Stimulated activated CD8-positive, alpha-beta memory T cell treated with anti-CD3 and anti-CD28 coated beads, Interleukin-15, amount 100 ng/mL, for 48 hours (primary cell): ENCODE measurements at regions not wholly inside any gene's neighbourhood (a gene's known extent, or its start where the extent isn't known, plus 50 kb on each side); places are given as distances from the start of the nearest gene placed in this dataset.

Experiments
- DNase-seq, 2 donors: peaks; one replicate each; pipeline ENCODE4 v3.0.0-alpha.2; 2020; ENCODE audit warnings: low read depth in 2 of 2

DNA sequence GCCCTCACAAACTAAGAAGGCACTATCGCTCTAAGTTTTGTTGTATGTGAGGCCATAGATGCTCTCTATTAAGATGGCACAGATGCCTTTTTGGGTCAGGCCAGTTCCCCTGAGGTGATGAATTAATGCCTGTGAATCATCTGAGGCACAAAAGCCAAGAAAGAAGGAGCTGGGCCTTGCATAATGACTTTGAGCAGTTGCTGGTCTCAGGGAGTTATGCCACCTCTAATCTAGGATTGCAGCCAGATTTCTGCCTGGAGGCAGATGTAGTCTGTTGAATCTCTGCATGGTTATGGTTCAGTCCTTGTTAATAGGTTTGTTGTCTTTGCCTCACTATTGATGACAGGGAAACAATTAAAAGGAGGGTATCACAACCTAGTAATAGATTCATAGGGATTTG is 168.1 kb upstream of the CHRM3 start:
- no peak for DNase-seq

DNA sequence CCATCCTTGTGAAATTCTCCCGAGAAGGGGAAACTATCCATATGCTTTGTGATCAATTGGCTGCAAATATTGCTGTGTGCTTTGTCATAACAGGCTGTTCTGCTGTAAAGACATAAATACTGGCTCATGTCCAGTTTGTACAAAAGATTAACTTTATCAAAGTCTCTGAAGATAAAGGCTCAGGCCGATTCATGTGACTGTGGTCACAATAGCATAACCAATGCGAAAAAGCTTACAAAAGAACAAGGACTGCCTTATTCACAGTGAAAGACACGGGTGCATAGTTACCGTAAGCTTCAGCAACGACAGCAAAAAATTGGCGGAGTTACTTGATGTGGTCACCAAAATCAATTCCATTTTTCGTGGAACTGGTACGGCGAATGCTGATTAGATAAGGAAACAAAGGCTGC is 173.6 kb upstream of the CHRM3 start:
- DNase-seq = no peak

DNA sequence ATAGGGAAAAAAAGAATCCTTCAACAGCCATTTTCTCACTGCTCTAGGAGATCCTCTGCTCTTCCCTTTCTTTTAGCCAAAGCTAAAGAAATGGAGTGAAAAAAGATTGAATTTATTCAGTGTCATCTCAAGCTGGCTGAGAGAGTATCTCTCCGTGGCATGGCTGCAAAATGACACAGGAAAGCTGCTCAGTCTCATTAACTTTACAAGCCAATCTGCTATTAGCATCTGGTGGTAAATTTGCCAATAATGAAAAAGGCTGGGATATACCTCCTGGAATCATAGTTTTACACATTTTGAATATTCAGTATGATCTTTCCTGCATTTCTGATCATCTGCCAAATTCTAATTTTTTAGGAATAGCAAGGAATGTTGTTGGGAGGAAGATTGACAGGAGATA is 176.8 kb upstream of the CHRM3 start:
- no peak for DNase-seq

DNA sequence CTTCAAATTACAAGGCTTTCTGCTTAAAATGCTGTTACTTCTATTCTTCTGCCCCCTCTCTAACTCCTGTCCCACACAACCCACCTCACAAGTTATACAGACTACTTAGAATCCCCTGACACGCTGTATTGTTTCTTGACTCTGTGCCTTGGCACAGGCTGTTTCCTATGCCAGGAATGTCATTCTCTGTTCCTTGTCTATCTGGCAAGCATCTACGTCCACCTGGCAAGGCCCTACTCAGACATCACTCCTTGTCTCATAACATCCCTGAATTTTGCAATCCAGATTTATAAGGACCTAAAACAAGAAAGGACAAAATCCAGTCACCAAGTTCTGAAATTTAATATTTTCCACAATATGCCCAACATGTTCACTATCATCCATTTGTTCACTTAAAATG is 182.0 kb upstream of the CHRM3 start:
- no peak for DNase-seq

DNA sequence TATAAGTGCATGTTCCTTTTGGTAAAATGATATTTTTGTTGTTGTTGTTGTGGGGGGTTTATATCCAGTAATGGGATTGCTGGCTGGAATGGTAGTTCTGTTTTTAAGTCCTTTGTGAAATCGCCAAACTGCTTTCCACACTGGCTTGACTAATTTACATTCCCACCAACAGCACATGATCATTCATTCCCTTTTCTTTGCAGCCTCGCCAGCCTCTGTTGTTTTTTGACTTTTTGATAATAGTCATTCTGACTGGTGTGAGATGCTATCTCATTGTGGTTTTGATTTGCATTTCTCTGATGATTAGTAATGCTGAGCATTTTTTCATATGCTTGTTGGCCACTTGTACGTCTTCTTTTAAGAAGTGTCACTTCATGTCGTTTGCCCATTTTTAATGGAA is 188.5 kb upstream of the CHRM3 start:
- no peak for DNase-seq

DNA sequence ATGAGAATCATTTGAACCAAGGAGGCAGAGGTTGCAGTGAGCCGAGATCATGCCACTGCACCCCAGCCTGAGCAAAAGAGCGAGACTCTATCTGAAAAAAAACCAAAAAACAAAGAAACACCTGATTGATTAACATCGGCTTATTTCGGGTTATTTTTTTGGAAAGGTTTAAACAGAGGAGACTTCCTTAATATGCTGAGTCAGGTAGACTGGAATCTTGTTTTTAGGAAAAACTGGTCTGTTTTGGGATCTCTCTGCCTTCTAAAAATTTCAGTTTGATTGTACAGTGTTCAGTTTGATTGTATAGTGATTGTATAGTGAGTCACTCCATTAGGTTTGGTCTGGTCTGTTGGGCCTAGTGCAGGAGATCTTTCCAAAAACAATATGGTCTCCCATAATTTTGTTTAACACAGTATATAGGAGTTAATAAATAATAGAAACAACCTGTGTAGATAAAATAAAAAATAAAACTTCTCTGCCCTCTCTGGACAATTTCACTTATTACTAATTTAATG is 196.3 kb upstream of the CHRM3 start:
- DNase-seq = no peak

DNA sequence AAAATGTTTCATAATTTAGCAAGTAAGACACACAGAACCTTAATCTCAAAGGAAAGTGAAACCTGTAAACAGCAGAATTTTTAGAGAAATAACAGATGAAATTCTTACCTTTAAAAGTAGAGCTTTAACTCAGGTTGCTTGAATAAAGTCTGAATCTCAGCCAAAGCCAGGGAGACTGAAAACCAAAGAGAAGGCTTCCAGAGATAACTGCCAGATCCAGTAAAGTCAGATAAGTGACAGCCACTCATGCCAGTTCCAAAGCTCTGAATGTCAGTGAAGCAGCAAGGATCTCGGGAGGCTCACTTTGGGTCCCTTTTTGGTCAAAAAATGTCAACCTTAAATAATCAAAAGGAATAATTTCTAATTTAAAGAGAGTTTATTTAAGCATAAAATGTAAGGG is 199.9 kb upstream of the CHRM3 start:
- no peak for DNase-seq

DNA sequence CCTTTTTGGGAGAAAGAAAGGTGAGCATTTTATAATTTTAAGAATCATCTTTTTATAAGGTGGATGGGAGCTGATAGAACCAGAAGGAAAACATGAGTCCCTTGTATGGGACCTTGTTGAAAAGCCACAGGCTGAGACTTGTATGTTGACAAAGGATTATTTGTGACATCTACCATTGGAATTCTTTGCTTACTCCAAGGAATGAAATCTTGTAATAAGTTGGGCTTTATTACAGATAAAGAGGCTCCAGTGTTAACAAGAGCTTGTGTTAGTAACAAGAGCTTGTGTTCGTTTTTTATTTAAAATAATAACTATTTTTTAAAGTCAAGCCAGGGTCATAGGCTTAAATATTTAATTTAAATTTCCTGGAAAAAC is 201.1 kb upstream of the CHRM3 start:
- no peak for DNase-seq

DNA sequence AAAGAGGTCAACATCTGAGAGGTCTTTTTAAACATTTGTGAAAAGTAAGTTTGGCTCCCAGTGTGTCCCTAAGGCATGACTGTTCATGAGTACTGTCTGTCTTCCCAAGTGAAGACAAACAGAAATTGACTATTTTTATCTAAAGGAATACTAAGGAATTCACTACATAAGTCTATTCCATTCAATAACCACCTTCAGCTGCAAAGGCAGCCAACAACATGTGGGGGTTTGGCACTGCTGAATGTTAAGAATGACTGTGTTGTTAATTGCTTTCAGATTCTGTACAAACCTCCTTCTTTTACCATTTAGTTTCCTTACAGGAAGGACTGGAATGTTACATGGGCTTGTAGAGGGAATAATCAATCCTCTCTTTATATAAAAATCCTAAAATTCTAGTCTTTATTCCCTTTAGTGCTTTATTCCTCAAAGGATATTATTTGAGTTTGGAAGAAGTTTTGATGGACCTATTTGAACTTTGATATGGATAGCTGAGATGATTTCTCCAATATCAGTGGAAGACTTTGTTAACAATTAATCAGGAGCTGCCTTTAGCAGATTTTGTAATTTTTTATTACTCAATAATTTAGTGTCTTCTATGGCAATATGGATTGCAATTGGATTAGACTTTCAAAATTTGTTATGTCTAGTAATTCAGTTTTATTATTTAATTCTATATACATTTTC is 201.7 kb upstream of the CHRM3 start:
- DNase-seq = no peak

- DNase-seq = no peak
These were observed 207.4 kb upstream of the CHRM3 start for GRCh38 chr1:239178961-239179360.

DNA sequence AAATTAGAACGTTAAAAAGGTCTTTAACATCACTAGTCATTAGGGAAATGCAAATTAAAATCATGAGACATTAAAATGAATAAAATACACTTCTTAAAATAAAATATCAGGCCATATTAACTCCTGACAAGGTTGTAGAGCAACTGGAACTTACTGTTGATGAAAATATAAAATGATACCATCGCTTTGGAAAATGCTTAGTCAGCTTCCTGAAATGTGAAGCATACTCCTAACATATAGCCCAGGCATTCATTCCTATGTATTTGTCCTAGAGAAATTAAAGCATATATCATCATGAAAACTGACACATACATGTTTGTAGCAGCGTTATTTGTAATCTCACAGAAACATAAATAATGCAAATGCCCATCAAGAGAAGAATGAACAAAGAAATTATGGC is 211.5 kb upstream of the CHRM3 start:
- DNase-seq = no peak

- no peak for DNase-seq
These were observed 215.5 kb upstream of the CHRM3 start for GRCh38 chr1:239170828-239171227.

- no peak for DNase-seq
These were observed 217.1 kb upstream of the CHRM3 start for GRCh38 chr1:239169276-239169675.

DNA sequence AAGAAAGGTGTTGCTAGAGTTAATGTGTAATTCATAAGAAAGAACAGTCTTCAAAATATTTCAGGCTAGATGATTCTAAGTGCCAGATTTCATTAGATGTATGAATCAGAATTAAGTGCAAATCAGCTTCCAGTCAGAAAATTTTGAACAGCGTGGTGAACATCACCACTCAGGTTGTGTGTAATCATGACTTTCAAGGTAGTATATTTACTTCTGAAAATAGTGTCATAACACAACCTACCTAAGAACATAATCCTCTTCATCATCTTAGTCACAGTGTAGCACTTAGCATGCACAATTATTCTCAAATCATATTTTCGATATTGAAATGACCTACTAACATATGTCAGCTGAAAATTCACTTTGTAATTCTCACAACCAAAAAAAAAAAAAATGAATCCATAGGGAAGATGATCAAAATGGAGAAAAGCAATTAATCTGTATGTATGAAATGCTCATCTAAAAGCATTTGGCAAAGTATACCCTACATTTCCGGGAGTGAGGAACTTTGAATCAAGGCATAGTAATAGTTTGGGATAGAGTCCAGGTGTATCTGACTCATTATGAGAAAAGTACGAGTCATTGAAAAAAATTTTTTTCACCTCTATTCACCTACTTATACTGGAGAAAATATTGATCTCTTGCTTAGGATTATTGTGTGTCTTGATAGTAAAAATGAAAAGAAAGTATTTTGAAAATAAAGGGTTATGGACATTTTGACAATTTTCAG is 221.8 kb upstream of the CHRM3 start:
- DNase-seq = no peak

GRCh38 chr1:239155466-239156091 is 230.8 kb upstream of the CHRM3 start:
- DNase-seq = no peak

- no peak for DNase-seq
These were observed 234.4 kb upstream of the CHRM3 start for GRCh38 chr1:239151937-239152336.

- no peak for DNase-seq
These were observed 245.4 kb upstream of the CHRM3 start for GRCh38 chr1:239140968-239141367.

DNA sequence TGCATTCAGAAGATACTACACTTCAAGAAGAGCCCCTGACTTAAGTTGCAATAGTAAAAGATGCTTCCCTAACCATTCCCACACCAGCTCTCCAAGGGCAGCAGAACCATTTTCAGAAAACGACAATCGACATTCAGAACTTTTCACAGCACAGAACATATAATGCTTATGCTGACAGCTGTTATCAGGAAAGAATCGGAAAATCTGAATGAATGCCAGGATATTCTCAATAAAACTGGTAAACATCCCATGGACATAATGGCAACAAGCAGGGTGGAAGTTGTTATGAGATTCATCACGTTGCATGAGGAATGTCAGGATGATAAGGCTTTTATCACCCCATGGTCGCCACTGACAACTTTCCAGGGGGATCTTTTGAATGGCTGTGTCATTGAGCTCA is 246.6 kb upstream of the CHRM3 start:
- DNase-seq = no peak

- DNase-seq = no peak
These were observed 257.8 kb upstream of the CHRM3 start for GRCh38 chr1:239128541-239128940.

- DNase-seq = no peak
These were observed 259.5 kb upstream of the CHRM3 start for GRCh38 chr1:239126884-239127283.

GRCh38 chr1:239125893-239126292 is 260.5 kb upstream of the CHRM3 start:
- DNase-seq = no peak

GRCh38 chr1:239125027-239125426 is 261.3 kb upstream of the CHRM3 start:
- no peak for DNase-seq

- DNase-seq = no peak
These were observed 263.1 kb upstream of the CHRM3 start for GRCh38 chr1:239123260-239123659.
